SU-DHL-6 (cell line): ENCODE measurements at regions not wholly inside any gene's neighbourhood (a gene's known extent, or its start where the extent isn't known, plus 50 kb on each side); places are given as distances from the start of the nearest gene placed in this dataset.

Source experiments
- H2AFZ ChIP-seq: fragments of 200-600 bp; sonication (generic); 2 replicates; pipeline ENCODE4 v1.6.1; 2014; ENCODE audit warnings: low read depth, mild to moderate bottlenecking, moderate library complexity, mixed read lengths, antibody characterized with exemption, low read length; ENCODE audit not compliant: severe bottlenecking
- H3F3A ChIP-seq: fragments of 200-600 bp; shearing (Covaris generic); 2 replicates; pipeline ENCODE4 v1.6.0; 2016; ENCODE audit warnings: antibody characterized with exemption, mild to moderate bottlenecking; ENCODE audit not compliant: insufficient read depth
- H3K27ac ChIP-seq: fragments of 200-600 bp; sonication (generic); 2 replicates; pipeline ENCODE4 v1.5.1; 2016; ENCODE audit warnings: low read depth, mild to moderate bottlenecking, low read length, moderate library complexity, mixed read lengths
- H3K27me3 ChIP-seq: fragments of 200-600 bp; sonication (generic), shearing (Covaris generic); 2 replicates; pipeline ENCODE4 v1.6.0; 2014; ENCODE audit warnings: mild to moderate bottlenecking, low read length
- H3K36me3 ChIP-seq: fragments of 200-600 bp; sonication (generic); 2 replicates; pipeline ENCODE4 v1.6.1; 2014; ENCODE audit warnings: mild to moderate bottlenecking, low read length, mixed read lengths
- H3K4me2 ChIP-seq: fragments of 300-600, 200-600 bp; shearing (Covaris generic), sonication (generic); 2 replicates; pipeline ENCODE4 v1.6.0; 2014; ENCODE audit warnings: low read length, low read depth, mild to moderate bottlenecking; ENCODE audit not compliant: poor library complexity, severe bottlenecking
- H3K4me3 ChIP-seq: fragments of 200-600 bp; sonication (generic); 2 replicates; pipeline ENCODE4 v1.5.1; 2014; ENCODE audit warnings: antibody characterized with exemption, low read length, mild to moderate bottlenecking, mixed read lengths; ENCODE audit not compliant: insufficient read depth, poor library complexity, severe bottlenecking
- H3K79me2 ChIP-seq: fragments of 200-600 bp; sonication (generic); 2 replicates; pipeline ENCODE4 v1.6.1; 2014; ENCODE audit warnings: mild to moderate bottlenecking, low read length, moderate library complexity; ENCODE audit not compliant: insufficient read depth
- H3K9ac ChIP-seq: fragments of 200-600 bp; sonication (generic); 2 replicates; pipeline ENCODE4 v1.7.0; 2014; ENCODE audit warnings: mild to moderate bottlenecking, low read length
- H3K9me2 ChIP-seq: fragments of 200-600 bp; sonication (generic); replicated peaks from 2 replicates; pipeline ENCODE4 v1.6.1; 2014; ENCODE audit warnings: low read length; ENCODE audit not compliant: insufficient read depth
- H3K9me3 ChIP-seq: fragments of 200-600 bp; sonication (generic); 2 replicates; pipeline ENCODE4 v1.6.1; 2014; ENCODE audit warnings: low read length, mixed read lengths; ENCODE audit not compliant: insufficient read depth
- H4K20me1 ChIP-seq: fragments of 200-600 bp; sonication (generic); 2 replicates; pipeline ENCODE4 v1.6.1; 2014; ENCODE audit warnings: low read depth, mild to moderate bottlenecking, antibody characterized with exemption, low read length, moderate library complexity, mixed read lengths
- CTCF ChIP-seq: fragments of 200-600 bp; sonication (generic); IDR thresholded peaks from one replicate; pipeline ENCODE4 v1.5.1; 2017; ENCODE audit warnings: antibody characterized with exemption, mild to moderate bottlenecking, low read length, moderate library complexity; ENCODE audit not compliant: insufficient read depth, poor library complexity, severe bottlenecking
- EZH2phosphoT487 ChIP-seq: fragments of 200-600 bp; sonication (generic), shearing (Covaris generic); conservative IDR thresholded peaks from 2 replicates; pipeline ENCODE4 v1.6.1; 2018; ENCODE audit warnings: mild to moderate bottlenecking, antibody characterized with exemption, low read length, moderate library complexity, mixed read lengths

- no peak overlapping the region for H3K4me2 ChIP-seq
- no peaks in the 10 kb centered on the region for H3F3A ChIP-seq
- H4K20me1 ChIP-seq = no peaks in the 10 kb centered on the region
- no peaks in the 10 kb centered on the region for H3K9me3 ChIP-seq
- H3K27me3 ChIP-seq = 0 out of 2 replicates have a peak, but pooled peaks cover 3% of the 10 kb centered on the region
- no peak overlapping the region for H3K9ac ChIP-seq
- TF ChIP-seq CTCF (no peak), EZH2phosphoT487 (no peak)
- H3K79me2 ChIP-seq = no peaks in the 10 kb centered on the region
- no peak overlapping the region for H2AFZ ChIP-seq
- no peaks in the 10 kb centered on the region for H3K9me2 ChIP-seq
- no peaks in the 10 kb centered on the region for H3K36me3 ChIP-seq
- H3K4me3 ChIP-seq = no peak overlapping the region
- no peak overlapping the region for H3K27ac ChIP-seq
Observed at GRCh38 chr2:121004950-121005349, 269.3 kb downstream of the GLI2 start.

GRCh38 chr2:121005453-121005852, 269.8 kb downstream of the GLI2 start:
- no peaks in the 10 kb centered on the region for H3K9me2 ChIP-seq
- TF ChIP-seq CTCF (no peak), EZH2phosphoT487 (no peak)
- H3K36me3 ChIP-seq = no peaks in the 10 kb centered on the region
- no peaks in the 10 kb centered on the region for H3K9me3 ChIP-seq
- no peaks in the 10 kb centered on the region for H3F3A ChIP-seq
- H3K27me3 ChIP-seq = 0 out of 2 replicates have a peak, but pooled peaks cover 3% of the 10 kb centered on the region
- H2AFZ ChIP-seq = no peak overlapping the region
- H3K9ac ChIP-seq = no peak overlapping the region
- no peak overlapping the region for H3K27ac ChIP-seq
- H3K79me2 ChIP-seq = no peaks in the 10 kb centered on the region
- H3K4me3 ChIP-seq = no peak overlapping the region
- H3K4me2 ChIP-seq = no peak overlapping the region
- H4K20me1 ChIP-seq = no peaks in the 10 kb centered on the region

- H3K9me2 ChIP-seq = no peaks in the 10 kb centered on the region
- no peaks in the 10 kb centered on the region for H3K79me2 ChIP-seq
- no peak overlapping the region for H3K4me2 ChIP-seq
- H3K36me3 ChIP-seq = no peaks in the 10 kb centered on the region
- H4K20me1 ChIP-seq = no peaks in the 10 kb centered on the region
- no peaks in the 10 kb centered on the region for H3F3A ChIP-seq
- no peak overlapping the region for H3K27ac ChIP-seq
- H3K27me3 ChIP-seq = 0 out of 2 replicates have a peak, but pooled peaks cover 3% of the 10 kb centered on the region
- TF ChIP-seq EZH2phosphoT487 (no peak), CTCF (no peak)
- no peak overlapping the region for H2AFZ ChIP-seq
- H3K9me3 ChIP-seq = no peaks in the 10 kb centered on the region
- H3K9ac ChIP-seq = no peak overlapping the region
- H3K4me3 ChIP-seq = no peak overlapping the region
Observed at GRCh38 chr2:121006743-121007489, 271.2 kb downstream of the GLI2 start.
